T-cell (primary cell): ENCODE measurements at regions not wholly inside any gene's neighbourhood (a gene's known extent, or its start where the extent isn't known, plus 50 kb on each side); places are given as distances from the start of the nearest gene placed in this dataset.
"Not testable (repeated sequence)": the region's sequence is repeated elsewhere in the genome, so short reads cannot be mapped to it uniquely, and the experiment has no call there.

Experiments
- ATAC-seq, 4 experiments: fragments of 200-7000 bp in 3 of 4; fragments of 150-1000 bp in 1 of 4; cut with Tn5 transposase; replicated peaks in 1 of 4; 1 replicate in 3 of 4; 2 replicates in 1 of 4; pipeline ENCODE4 v1.10.0; 2021; ENCODE audit warnings: moderate library complexity in 3 of 4, mild to moderate bottlenecking in 2 of 4, moderate number of reproducible peaks in 1 of 4
- CTCF ChIA-PET, 2 donors: fragments of 300-600 bp; sonication (Branson Sonifier 250); formaldehyde crosslinking; loops; one replicate each; lab custom pipeline; 2022; ENCODE audit warnings: antibody characterized with exemption in 2 of 2; lab: Charles Lee
- POLR2A ChIA-PET, 2 donors: fragments of 300-600 bp; sonication (Branson Sonifier 250); formaldehyde crosslinking; loops; one replicate each; lab custom pipeline; 2022; ENCODE audit warnings: antibody characterized with exemption in 2 of 2; lab: Charles Lee
- DNase-seq, 35 experiments: peaks; one replicate each; pipeline versions ENCODE4 v3.0.0 to v3.0.0-alpha.2; 2013 to 2023
- H3K27ac ChIP-seq: one replicate; pipeline ENCODE4 v1.5.1; 2013; ENCODE audit warnings: low read length
- H3K27me3 ChIP-seq, 2 experiments: replicated peaks in 1 of 2; 1 replicate in 1 of 2; 2 replicates in 1 of 2; pipeline versions ENCODE4 v1.6.1 to v1.7.0; 2013; ENCODE audit warnings: low read length in 1 of 2, mixed read lengths in 1 of 2; ENCODE audit not compliant: control insufficient read depth in 2 of 2, insufficient read depth in 2 of 2; ENCODE audit errors: extremely low read depth in 1 of 2
- H3K36me3 ChIP-seq, 2 donors: 1 replicate in 1 of 2; 2 replicates in 1 of 2; pipeline versions ENCODE4 v1.6.1 to v1.7.0; 2013; ENCODE audit warnings: low read length in 1 of 2; ENCODE audit not compliant: control insufficient read depth in 2 of 2, insufficient read depth in 1 of 2; ENCODE audit errors: extremely low read depth in 1 of 2
- H3K4me1 ChIP-seq, 2 experiments: 1 replicate in 1 of 2; 2 replicates in 1 of 2; pipeline versions ENCODE4 v1.6.1 to v1.7.0; 2013; ENCODE audit warnings: low read length in 2 of 2, mixed read lengths in 1 of 2; ENCODE audit not compliant: insufficient read depth in 2 of 2, control insufficient read depth in 1 of 2; ENCODE audit errors: extremely low read depth in 1 of 2
- H3K4me3 ChIP-seq, 2 donors: 1 replicate in 1 of 2; 2 replicates in 1 of 2; pipeline versions ENCODE4 v1.5.1 to v1.7.0; 2013; ENCODE audit warnings: mild to moderate bottlenecking in 2 of 2, low read length in 1 of 2, moderate library complexity in 1 of 2; ENCODE audit not compliant: control insufficient read depth in 1 of 2; ENCODE audit errors: extremely low read depth in 1 of 2
- H3K9me3 ChIP-seq: 2 replicates; pipeline ENCODE4 v1.7.0; 2013
- H3K27ac Mint-ChIP-seq, 2 donors: one replicate each; pipeline ENCODE4 v1.8.0; 2020 to 2021; ENCODE audit warnings: mild to moderate bottlenecking in 2 of 2, mixed read lengths in 2 of 2
- H3K27me3 Mint-ChIP-seq, 2 donors: one replicate each; pipeline ENCODE4 v1.8.0; 2021 to 2022; ENCODE audit warnings: mixed read lengths in 2 of 2
- H3K36me3 Mint-ChIP-seq: one replicate; pipeline ENCODE4 v1.8.0; 2021; ENCODE audit warnings: mixed read lengths
- H3K4me1 Mint-ChIP-seq, 3 donors: one replicate each; pipeline ENCODE4 v1.8.0; 2020 to 2022; ENCODE audit warnings: mixed read lengths in 3 of 3, mild to moderate bottlenecking in 1 of 3
- H3K4me3 Mint-ChIP-seq, 3 donors: one replicate each; pipeline ENCODE4 v1.8.0; 2020 to 2022; ENCODE audit warnings: mild to moderate bottlenecking in 3 of 3, mixed read lengths in 3 of 3, moderate library complexity in 3 of 3
- H3K9me3 Mint-ChIP-seq, 3 donors: one replicate each; pipeline ENCODE4 v1.8.0; 2020 to 2022; ENCODE audit warnings: mixed read lengths in 3 of 3
- WGBS: methylation state at CpG from one replicate; pipeline ENCODE4 v1.1.5; 2013; ENCODE audit warnings: missing lambda C conversion rate; ENCODE audit not compliant: insufficient coverage; 5-methylcytosine and 5-hydroxymethylcytosine counted together

DNA sequence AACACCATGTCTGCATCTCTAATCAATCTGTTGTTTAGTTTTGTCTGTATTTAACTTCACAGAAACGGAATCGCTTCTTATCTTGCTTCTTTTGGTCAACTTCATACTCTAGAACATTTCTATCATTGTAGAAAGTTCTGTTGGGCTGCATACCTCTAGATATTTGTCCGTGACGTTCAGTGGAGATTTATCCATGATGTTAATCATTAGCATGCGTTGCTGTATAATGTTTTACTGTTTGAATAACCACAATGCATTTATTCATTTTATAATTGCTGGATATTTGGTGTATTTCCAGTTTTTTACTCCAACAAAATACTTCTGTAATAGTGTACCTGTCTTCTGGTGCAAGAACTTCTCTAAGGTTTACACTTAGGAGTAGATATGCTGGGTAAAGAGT, 96.2 kb upstream of the GDNF start:
- no peaks in the 10 kb centered on the region for H3K4me1 Mint-ChIP-seq
- Histone ChIP-seq H3K27ac (no peak overlapping the region), H3K9me3 (no peaks in the 10 kb centered on the region), H3K36me3 (no peaks in the 10 kb centered on the region), H3K4me3 (no peak overlapping the region), H3K4me1 (no peaks in the 10 kb centered on the region), H3K27me3 (no peaks in the 10 kb centered on the region)
- ATAC-seq, result no peak
- no peak for DNase-seq
- CTCF ChIA-PET, result no interaction called here
- H3K27me3 Mint-ChIP-seq, result peaks cover 2 to 3% of the 10 kb centered on the region in 2 donors
- H3K9me3 Mint-ChIP-seq, result peaks cover 3 to 13% (median 8%) of the 10 kb centered on the region in 3 donors
- no CpG with 5 or more reads among the region's 5 CpGs for WGBS
- POLR2A ChIA-PET, result no interaction called here
- H3K36me3 Mint-ChIP-seq, result no peaks in the 10 kb centered on the region
- H3K4me3 Mint-ChIP-seq, result no peak overlapping the region
- no peak overlapping the region for H3K27ac Mint-ChIP-seq

DNA sequence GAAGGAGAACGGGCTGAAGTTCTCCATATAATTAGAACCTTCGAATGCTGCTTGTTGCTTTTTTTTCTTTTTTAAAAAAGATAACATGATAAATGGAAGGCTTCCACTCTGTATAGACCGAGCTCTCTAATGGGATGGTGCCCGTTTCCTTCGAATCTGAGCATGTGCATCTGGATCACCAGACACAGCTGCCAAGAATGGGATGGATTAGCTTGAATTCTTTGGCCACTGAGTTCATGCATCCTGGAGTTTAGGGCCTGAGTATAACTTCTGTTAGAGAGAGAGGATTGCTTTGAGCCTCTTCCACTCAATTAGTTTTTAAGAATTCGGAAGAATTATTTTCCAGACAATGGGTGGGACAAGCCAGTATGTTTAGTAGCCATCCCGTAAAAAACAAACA, 93.7 kb upstream of the GDNF start:
- H3K27me3 ChIP-seq, result no peaks in the 10 kb centered on the region
- Mint-ChIP-seq H3K9me3 (peaks cover 3 to 13% (median 8%) of the 10 kb centered on the region in 3 donors), H3K27ac (no peak overlapping the region), H3K4me1 (no peaks in the 10 kb centered on the region), H3K4me3 (no peak overlapping the region), H3K27me3 (peaks cover 0 to 5% of the 10 kb centered on the region in 2 donors), H3K36me3 (no peaks in the 10 kb centered on the region)
- no peaks in the 10 kb centered on the region for H3K36me3 ChIP-seq
- H3K4me3 ChIP-seq, result no peak overlapping the region
- 84% methylated on average over 4 of the region's 7 CpGs for WGBS
- DNase-seq (no peak), ATAC-seq (no peak)
- H3K4me1 ChIP-seq, result no peaks in the 10 kb centered on the region
- POLR2A ChIA-PET, result no interaction called here
- H3K27ac ChIP-seq, result no peak overlapping the region
- CTCF ChIA-PET, result no interaction called here
- no peaks in the 10 kb centered on the region for H3K9me3 ChIP-seq

DNA sequence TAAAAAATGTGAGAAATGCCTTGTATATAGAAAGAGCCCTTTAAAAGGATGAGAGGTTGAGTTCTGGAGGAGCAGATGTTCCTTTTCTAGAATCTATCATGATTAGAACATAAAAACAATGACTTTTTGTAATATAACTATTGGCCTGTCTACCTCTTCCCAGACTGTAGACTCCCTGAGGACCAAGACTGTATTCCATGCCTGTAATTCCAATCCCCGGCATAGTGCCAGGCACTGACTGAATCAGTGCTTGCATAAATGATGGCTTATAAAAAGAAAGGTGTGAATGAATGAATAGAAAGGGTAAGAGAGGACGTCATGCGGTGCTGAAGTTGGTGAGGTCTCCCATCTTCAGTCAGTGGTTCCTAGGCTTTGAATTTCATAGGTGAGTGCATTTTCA, 92.6 kb upstream of the GDNF start:
- ATAC-seq, result no peak
- Histone ChIP-seq H3K9me3 (no peaks in the 10 kb centered on the region), H3K4me1 (no peaks in the 10 kb centered on the region), H3K36me3 (no peaks in the 10 kb centered on the region), H3K4me3 (no peak overlapping the region), H3K27ac (no peak overlapping the region), H3K27me3 (peaks cover 0 to 4% of the 10 kb centered on the region in 2 experiments)
- Mint-ChIP-seq H3K9me3 (peaks cover 0 to 13% (median 4%) of the 10 kb centered on the region in 3 donors), H3K4me3 (no peak overlapping the region), H3K4me1 (no peaks in the 10 kb centered on the region), H3K36me3 (no peaks in the 10 kb centered on the region), H3K27me3 (peaks cover 0 to 5% of the 10 kb centered on the region in 2 donors), H3K27ac (no peak overlapping the region)
- WGBS, result 0% methylated on average over 1 of the region's 3 CpGs
- ChIA-PET POLR2A (no interaction called here), CTCF (no interaction called here)
- DNase-seq, result no peak

DNA sequence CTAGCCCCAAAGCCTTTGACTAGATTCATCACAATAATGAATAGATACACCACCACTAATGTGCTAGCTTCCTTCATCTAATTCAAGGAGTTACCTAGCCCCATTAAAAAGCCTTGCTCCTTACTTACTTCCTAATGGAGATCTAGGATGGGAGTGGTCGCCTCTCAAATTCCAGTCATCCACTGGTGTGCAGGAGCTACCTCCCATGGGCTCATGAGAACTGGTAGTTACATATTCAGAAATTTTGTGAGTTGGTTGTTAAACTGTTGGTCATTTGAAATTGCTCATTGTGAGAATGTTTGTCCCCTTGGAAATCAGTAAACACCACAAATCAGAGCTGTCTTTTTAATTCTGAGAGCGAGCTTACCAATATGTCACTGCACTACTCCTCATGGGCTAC, 91.7 kb upstream of the GDNF start:
- ATAC-seq (no peak), DNase-seq (no peak)
- Mint-ChIP-seq H3K27ac (no peak overlapping the region), H3K4me3 (no peak overlapping the region), H3K36me3 (no peaks in the 10 kb centered on the region), H3K27me3 (peaks cover 0 to 5% of the 10 kb centered on the region in 2 donors), H3K4me1 (no peaks in the 10 kb centered on the region), H3K9me3 (peaks cover 0 to 6% (median 4%) of the 10 kb centered on the region in 3 donors)
- Histone ChIP-seq H3K27ac (no peak overlapping the region), H3K4me1 (no peaks in the 10 kb centered on the region), H3K4me3 (no peak overlapping the region), H3K9me3 (no peaks in the 10 kb centered on the region), H3K36me3 (no peaks in the 10 kb centered on the region), H3K27me3 (peaks cover 0 to 7% of the 10 kb centered on the region in 2 experiments)
- POLR2A ChIA-PET, result no interaction called here
- WGBS, result no CpG with 5 or more reads among the region's 2 CpGs
- CTCF ChIA-PET, result no interaction called here

DNA sequence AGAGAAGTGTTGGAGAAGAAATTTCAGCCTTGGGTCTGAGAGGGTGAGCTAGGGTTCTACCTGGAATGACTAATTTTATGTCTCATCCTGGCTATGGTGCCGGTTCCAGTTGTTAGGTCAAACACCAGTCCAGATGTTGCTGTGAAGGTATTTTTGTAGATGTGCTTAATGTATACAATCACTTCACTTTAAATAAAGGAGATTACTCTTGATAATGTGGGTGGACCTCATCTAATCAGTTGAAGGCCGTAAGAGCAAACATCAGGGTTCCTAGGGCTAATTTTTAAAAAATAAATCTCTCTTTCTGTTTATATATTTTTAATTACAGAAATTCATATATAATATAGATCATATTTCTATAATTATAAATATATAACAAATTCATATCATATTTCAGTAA, 90.5 kb upstream of the GDNF start:
- no peak overlapping the region for H3K4me3 ChIP-seq

DNA sequence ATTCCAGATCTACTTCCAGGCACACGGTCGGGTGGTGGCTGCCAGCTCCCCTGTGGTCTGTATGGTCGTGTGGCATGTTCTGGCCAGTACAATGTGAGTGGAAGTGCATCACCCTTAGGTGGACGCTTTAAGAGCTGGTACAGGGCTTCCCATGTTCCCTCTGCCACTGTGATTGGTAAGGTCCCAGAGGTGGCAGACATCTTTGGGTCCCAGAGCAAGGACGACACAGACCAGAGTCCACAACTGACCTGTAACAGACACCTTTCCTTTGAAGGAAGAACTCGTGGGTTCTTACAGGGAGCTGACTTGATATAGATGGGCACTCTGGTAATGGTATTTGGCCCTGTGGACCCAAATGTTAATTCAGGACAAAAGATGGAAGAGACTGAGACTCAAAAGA, 90.0 kb upstream of the GDNF start:
- Mint-ChIP-seq H3K4me1 (no peaks in the 10 kb centered on the region), H3K27ac (no peak overlapping the region), H3K9me3 (peaks cover 0 to 4% (median 0%) of the 10 kb centered on the region in 3 donors), H3K4me3 (no peak overlapping the region), H3K27me3 (peaks cover 0 to 9% of the 10 kb centered on the region in 2 donors), H3K36me3 (no peaks in the 10 kb centered on the region)
- CTCF ChIA-PET, result no interaction called here
- Histone ChIP-seq H3K4me3 (no peak overlapping the region), H3K27ac (no peak overlapping the region), H3K9me3 (no peaks in the 10 kb centered on the region), H3K27me3 (peaks cover 0 to 7% of the 10 kb centered on the region in 2 experiments), H3K4me1 (no peaks in the 10 kb centered on the region), H3K36me3 (no peaks in the 10 kb centered on the region)
- ATAC-seq (no peak), DNase-seq (no peak)
- POLR2A ChIA-PET, result no interaction called here
- WGBS, result 71% methylated on average over 6 of the region's 6 CpGs

More for the DNA sequence above, 90.5 kb upstream of the GDNF start:
- Mint-ChIP-seq H3K4me3 (no peak overlapping the region), H3K27me3 (peaks cover 0 to 9% of the 10 kb centered on the region in 2 donors), H3K9me3 (peaks cover 0 to 4% (median 0%) of the 10 kb centered on the region in 3 donors), H3K36me3 (no peaks in the 10 kb centered on the region), H3K4me1 (no peaks in the 10 kb centered on the region), H3K27ac (no peak overlapping the region)
- Histone ChIP-seq H3K36me3 (no peaks in the 10 kb centered on the region), H3K27ac (no peak overlapping the region), H3K9me3 (no peaks in the 10 kb centered on the region), H3K27me3 (peaks cover 0 to 7% of the 10 kb centered on the region in 2 experiments), H3K4me1 (no peaks in the 10 kb centered on the region)
- ATAC-seq (no peak), DNase-seq (no peak)
- ChIA-PET CTCF (no interaction called here), POLR2A (no interaction called here)
- no CpG with 5 or more reads among the region's 2 CpGs for whole genome bisulfite sequencing

DNA sequence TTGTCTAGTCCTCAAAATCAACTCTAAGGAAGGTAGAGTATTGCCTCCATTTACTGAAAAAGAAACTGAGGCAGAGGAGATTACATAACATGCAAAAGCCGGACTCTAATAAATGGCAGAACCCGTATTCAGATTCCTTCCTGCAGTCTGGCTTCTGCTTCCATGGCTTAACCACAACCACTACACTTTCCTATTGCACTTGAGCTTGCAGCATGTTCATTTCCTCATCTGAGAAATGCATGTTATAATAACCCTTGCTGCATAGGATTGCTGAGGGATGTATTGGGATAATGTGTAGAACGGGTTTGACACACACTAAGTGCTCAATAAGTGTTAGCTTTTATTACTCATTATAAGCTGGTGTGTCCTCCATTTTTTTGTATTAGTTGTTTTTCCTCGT, 87.9 kb upstream of the GDNF start:
- H3K36me3 Mint-ChIP-seq, H3K27ac Mint-ChIP-seq, H3K4me1 Mint-ChIP-seq, DNase-seq, CTCF ChIA-PET, H3K4me3 Mint-ChIP-seq, H3K36me3 ChIP-seq, H3K4me3 ChIP-seq, H3K27ac ChIP-seq, ATAC-seq, H3K27me3 ChIP-seq, POLR2A ChIA-PET, H3K4me1 ChIP-seq, H3K9me3 ChIP-seq: not testable (repeated sequence)
- 40% methylated on average over 1 of the region's 4 CpGs for WGBS
- peaks cover 0 to 10% (median 4%) of the 10 kb centered on the region in 3 donors for H3K9me3 Mint-ChIP-seq
- H3K27me3 Mint-ChIP-seq, result peaks cover 3 to 17% of the 10 kb centered on the region in 2 donors
